Keratinocyte (primary cell): ENCODE measurements at regions not wholly inside any gene's neighbourhood (a gene's known extent, or its start where the extent isn't known, plus 50 kb on each side); places are given as distances from the start of the nearest gene placed in this dataset.

ENCODE experiments used
- CTCF ChIP-seq, 3 experiments: IDR thresholded peaks in 1 of 3; conservative IDR thresholded peaks in 1 of 3; optimal IDR thresholded peaks in 1 of 3; 2 replicates in 2 of 3; 3 replicates in 1 of 3; pipeline versions ENCODE3 to v1.5.1; 2011; ENCODE audit warnings: low read length in 3 of 3, mild to moderate bottlenecking in 3 of 3, moderate library complexity in 2 of 3, control low read depth in 1 of 3, inconsistent platforms in 1 of 3; ENCODE audit not compliant: insufficient read depth in 2 of 3; ENCODE audit errors: extremely low read depth in 1 of 3
- EZH2 ChIP-seq: IDR thresholded peaks from one replicate; pipeline ENCODE4 v1.6.1; 2012; ENCODE audit warnings: inconsistent platforms, mild to moderate bottlenecking, low read length, moderate library complexity

GRCh38 chr1:187281085-187281484 is 452.3 kb downstream of the PLA2G4A start:
- no peak for TF ChIP-seq CTCF (optimal IDR thresholded peaks at IDR 0.05 in 1 of 3, IDR thresholded peaks at IDR 0.05 in 1 of 3, conservative IDR thresholded peaks at IDR 0.05 in 1 of 3; ENCODE audit: extremely low read depth in 1 of 3, insufficient read depth in 2 of 3, low read length in 3 of 3)
- TF ChIP-seq EZH2 = no peak
